Activated CD8-positive, alpha-beta T cell treated with anti-CD3 and anti-CD28 coated beads, Interleukin-2, amount 10 ng/mL, durations not matched to agents 7 days and 5 days (primary cell): ENCODE measurements at regions not wholly inside any gene's neighbourhood (a gene's known extent, or its start where the extent isn't known, plus 50 kb on each side); places are given as distances from the start of the nearest gene placed in this dataset.

Experiments
- ATAC-seq: fragments of 150-1000 bp; cut with Tn5 transposase; one replicate; pipeline ENCODE4 v1.10.0; 2021; ENCODE audit warnings: moderate library complexity
- CTCF ChIA-PET: fragments of 350-600 bp; sonication (Branson Sonifier 250); formaldehyde crosslinking; loops from one replicate; lab custom pipeline; 2021; ENCODE audit warnings: antibody characterized with exemption; lab: Charles Lee
- POLR2A ChIA-PET: fragments of 350-600 bp; sonication (Branson Sonifier 250); formaldehyde crosslinking; loops from one replicate; lab custom pipeline; 2021; ENCODE audit warnings: antibody characterized with exemption; lab: Charles Lee
- DNase-seq: peaks from one replicate; pipeline ENCODE4 v3.0.0-alpha.2; 2020
- H3K27ac Mint-ChIP-seq: one replicate; pipeline ENCODE4 v1.8.0; 2021; ENCODE audit warnings: mild to moderate bottlenecking, mixed read lengths
- H3K27me3 Mint-ChIP-seq: one replicate; pipeline ENCODE4 v1.8.0; 2021; ENCODE audit warnings: low read depth, mixed read lengths
- H3K36me3 Mint-ChIP-seq: one replicate; pipeline ENCODE4 v1.8.0; 2021; ENCODE audit warnings: low read depth, mixed read lengths
- H3K4me1 Mint-ChIP-seq: one replicate; pipeline ENCODE4 v1.8.0; 2021; ENCODE audit warnings: low read depth, mixed read lengths
- H3K4me3 Mint-ChIP-seq: one replicate; pipeline ENCODE4 v1.8.0; 2021; ENCODE audit warnings: mild to moderate bottlenecking, mixed read lengths
- H3K9me3 Mint-ChIP-seq: one replicate; pipeline ENCODE4 v1.8.0; 2022; ENCODE audit warnings: mixed read lengths; ENCODE audit not compliant: insufficient read depth

GRCh38 chr10:35758076-35758475 is 116.0 kb upstream of the FZD8 start:
- DNase-seq = no peak
- Mint-ChIP-seq H3K4me3 (no peak overlapping the region), H3K27me3 (no peaks in the 10 kb centered on the region), H3K27ac (no peak overlapping the region), H3K36me3 (no peaks in the 10 kb centered on the region), H3K4me1 (no peaks in the 10 kb centered on the region), H3K9me3 (no peaks in the 10 kb centered on the region)
- ChIA-PET CTCF (no interaction called here), POLR2A (no interaction called here)
- no peak for ATAC-seq

DNA sequence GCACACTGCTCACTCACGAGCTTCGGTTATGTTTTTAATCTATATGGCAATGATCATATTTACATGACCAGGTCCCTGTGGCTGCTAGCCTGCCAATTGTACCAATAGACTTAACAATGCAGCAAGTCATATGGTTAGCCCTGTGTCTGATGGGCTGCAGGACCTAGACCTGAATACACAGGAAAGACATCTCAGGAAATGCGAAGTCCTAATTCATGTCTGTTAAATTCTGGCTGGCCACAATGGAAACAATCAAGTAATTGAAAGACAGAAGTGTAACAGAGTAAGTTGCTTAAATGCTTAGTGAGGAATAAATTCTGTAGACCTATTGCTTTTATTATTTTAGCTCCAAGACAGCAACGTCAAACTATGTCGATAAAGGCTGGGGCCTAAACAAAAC is 112.4 kb upstream of the FZD8 start:
- H3K36me3 Mint-ChIP-seq = no peaks in the 10 kb centered on the region
- H3K9me3 Mint-ChIP-seq = no peaks in the 10 kb centered on the region
- no peak overlapping the region for H3K27ac Mint-ChIP-seq
- DNase-seq = no peak
- no peak overlapping the region for H3K4me3 Mint-ChIP-seq
- POLR2A ChIA-PET = no interaction called here
- ATAC-seq = no peak
- no peaks in the 10 kb centered on the region for H3K4me1 Mint-ChIP-seq
- CTCF ChIA-PET = interaction anchor here (1.0 kb wide), 1 partner anchor 119 kb away, joined by 3 read pairs; no protein-coding TSS in a partner anchor
- no peaks in the 10 kb centered on the region for H3K27me3 Mint-ChIP-seq

DNA sequence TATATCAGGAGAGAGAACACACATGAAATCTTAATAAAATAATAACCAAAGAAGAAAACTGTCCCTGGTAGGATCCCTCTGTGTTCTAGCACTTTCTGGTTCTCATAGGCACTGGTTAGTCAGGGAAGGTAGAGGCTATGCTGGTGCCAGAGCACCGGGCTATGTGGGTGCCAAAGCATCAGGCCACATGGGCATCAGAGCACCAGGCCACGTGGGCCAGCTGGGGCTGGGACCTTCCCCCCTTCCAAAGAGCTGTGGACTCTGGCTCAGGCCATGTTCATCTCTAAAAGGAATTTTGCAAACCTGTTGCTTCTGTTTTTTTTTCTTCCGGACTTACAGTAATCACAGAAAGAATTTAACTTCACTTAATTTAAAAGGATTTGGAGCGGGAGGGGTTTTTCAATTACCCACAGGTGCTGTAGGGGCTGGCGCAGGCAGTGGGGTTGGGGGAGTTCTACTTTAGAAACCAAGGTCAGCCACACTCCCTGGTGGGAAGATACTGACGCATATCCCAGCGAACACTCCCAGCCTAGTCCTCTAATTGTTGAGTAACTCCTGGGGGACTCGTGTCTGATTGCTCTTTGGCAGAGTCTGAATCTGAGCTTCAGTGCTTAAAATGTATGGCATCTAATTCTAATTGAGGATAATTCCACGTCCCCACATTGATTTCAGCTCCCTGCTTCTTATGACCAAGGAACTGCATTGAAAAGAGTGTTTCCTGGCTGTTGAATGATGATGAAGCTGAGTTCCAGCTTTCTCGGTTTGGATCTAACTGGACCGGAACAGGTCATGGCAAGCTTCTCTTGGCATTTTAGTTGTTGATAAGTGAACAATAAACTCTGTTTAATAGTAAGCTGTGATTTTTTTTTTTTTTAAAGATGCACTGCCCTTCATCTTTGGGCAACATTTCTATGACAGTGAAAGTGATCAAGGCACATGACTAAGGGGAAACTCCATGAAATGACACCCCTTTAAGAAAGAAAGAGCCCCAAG is 110.7 kb upstream of the FZD8 start:
- DNase-seq (no peak), ATAC-seq (no peak)
- no peaks in the 10 kb centered on the region for H3K4me1 Mint-ChIP-seq
- POLR2A ChIA-PET = no interaction called here
- H3K27me3 Mint-ChIP-seq = no peaks in the 10 kb centered on the region
- no peaks in the 10 kb centered on the region for H3K9me3 Mint-ChIP-seq
- H3K36me3 Mint-ChIP-seq = no peaks in the 10 kb centered on the region
- no peak overlapping the region for H3K4me3 Mint-ChIP-seq
- H3K27ac Mint-ChIP-seq = no peak overlapping the region
- CTCF ChIA-PET = no interaction called here

GRCh38 chr10:35751347-35751746 is 109.3 kb upstream of the FZD8 start:
- CTCF ChIA-PET = no interaction called here
- no peak overlapping the region for H3K4me3 Mint-ChIP-seq
- POLR2A ChIA-PET = no interaction called here
- ATAC-seq (no peak), DNase-seq (no peak)
- H3K4me1 Mint-ChIP-seq = no peaks in the 10 kb centered on the region
- no peaks in the 10 kb centered on the region for H3K36me3 Mint-ChIP-seq
- H3K27ac Mint-ChIP-seq = no peak overlapping the region
- no peaks in the 10 kb centered on the region for H3K27me3 Mint-ChIP-seq
- H3K9me3 Mint-ChIP-seq = no peaks in the 10 kb centered on the region

DNA sequence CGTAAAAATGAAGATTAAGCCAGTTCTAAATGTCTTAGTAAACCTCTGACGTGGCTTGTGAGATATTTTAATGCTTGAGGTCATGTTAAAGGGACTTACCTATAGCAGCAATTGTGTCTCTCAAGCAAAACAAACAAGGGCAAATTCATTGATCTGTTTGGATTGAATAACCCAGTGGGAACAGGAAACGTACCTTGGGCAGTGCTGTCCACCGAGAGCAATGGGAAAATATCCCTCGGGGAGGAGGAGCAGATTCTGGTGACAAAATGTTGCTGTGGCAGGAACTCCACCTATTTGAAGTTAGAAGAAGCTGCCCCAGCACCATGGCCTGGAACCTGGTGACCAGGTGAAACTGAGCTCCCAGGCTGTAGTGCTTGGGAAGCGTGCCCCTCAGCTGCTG is 107.1 kb upstream of the FZD8 start:
- no peak for ATAC-seq
- Mint-ChIP-seq H3K27ac (no peak overlapping the region), H3K4me3 (no peak overlapping the region), H3K9me3 (no peaks in the 10 kb centered on the region), H3K4me1 (no peaks in the 10 kb centered on the region), H3K36me3 (no peaks in the 10 kb centered on the region), H3K27me3 (no peaks in the 10 kb centered on the region)
- no peak for DNase-seq
- ChIA-PET CTCF (no interaction called here), POLR2A (no interaction called here)

DNA sequence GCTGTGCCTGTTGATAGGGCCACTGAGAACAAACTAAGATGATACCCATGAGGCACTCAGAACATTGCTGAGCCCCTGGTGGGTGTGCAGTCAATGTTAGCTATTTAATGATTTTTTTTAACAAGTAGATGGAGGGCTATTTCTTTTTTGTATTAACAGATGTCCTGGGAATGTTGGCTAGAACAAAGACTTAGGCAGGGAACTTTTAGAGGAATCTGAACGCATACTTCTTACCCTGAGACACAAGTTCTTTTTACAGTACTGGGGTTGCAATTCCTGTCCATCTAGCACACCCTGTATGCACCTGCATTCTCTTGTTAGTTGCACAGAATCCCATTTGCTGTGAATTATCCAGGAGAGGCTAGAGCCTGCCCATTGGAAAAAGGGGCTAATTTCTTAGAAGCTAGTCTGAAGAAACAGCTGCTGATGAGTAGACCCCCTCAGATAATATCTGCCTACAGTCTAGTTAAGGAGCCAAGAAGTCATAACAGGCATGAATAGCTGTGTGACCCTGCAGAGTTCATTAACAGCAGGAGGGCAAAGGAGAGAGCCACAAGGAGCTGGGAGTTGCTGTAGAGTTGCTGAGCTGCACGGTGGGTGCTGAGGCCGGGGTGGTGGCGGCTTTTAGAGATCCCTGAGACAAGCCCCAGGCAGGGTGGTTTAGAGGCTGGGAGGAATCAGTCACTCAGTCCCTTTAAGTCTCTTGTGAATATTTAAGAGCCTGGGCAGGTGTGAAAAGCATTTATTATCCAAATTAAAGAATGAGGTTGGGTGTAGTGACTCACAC is 103.7 kb upstream of the FZD8 start:
- H3K4me3 Mint-ChIP-seq = no peak overlapping the region
- H3K27me3 Mint-ChIP-seq = no peaks in the 10 kb centered on the region
- ChIA-PET CTCF (no interaction called here), POLR2A (no interaction called here)
- ATAC-seq (no peak), DNase-seq (no peak)
- H3K4me1 Mint-ChIP-seq = no peaks in the 10 kb centered on the region
- no peaks in the 10 kb centered on the region for H3K36me3 Mint-ChIP-seq
- H3K9me3 Mint-ChIP-seq = no peaks in the 10 kb centered on the region
- no peak overlapping the region for H3K27ac Mint-ChIP-seq

GRCh38 chr10:35743851-35744250 is 101.8 kb upstream of the FZD8 start:
- Mint-ChIP-seq H3K27ac (no peak overlapping the region), H3K9me3 (no peaks in the 10 kb centered on the region), H3K27me3 (no peaks in the 10 kb centered on the region), H3K36me3 (no peaks in the 10 kb centered on the region), H3K4me1 (no peaks in the 10 kb centered on the region), H3K4me3 (no peak overlapping the region)
- CTCF ChIA-PET = no interaction called here
- ATAC-seq = no peak
- DNase-seq = no peak
- POLR2A ChIA-PET = no interaction called here

GRCh38 chr10:35743351-35743750 is 101.3 kb upstream of the FZD8 start:
- DNase-seq (no peak), ATAC-seq (no peak)
- Mint-ChIP-seq H3K4me3 (no peak overlapping the region), H3K36me3 (no peaks in the 10 kb centered on the region), H3K27ac (no peak overlapping the region), H3K27me3 (no peaks in the 10 kb centered on the region), H3K9me3 (no peaks in the 10 kb centered on the region), H3K4me1 (no peaks in the 10 kb centered on the region)
- CTCF ChIA-PET = no interaction called here
- POLR2A ChIA-PET = no interaction called here

DNA sequence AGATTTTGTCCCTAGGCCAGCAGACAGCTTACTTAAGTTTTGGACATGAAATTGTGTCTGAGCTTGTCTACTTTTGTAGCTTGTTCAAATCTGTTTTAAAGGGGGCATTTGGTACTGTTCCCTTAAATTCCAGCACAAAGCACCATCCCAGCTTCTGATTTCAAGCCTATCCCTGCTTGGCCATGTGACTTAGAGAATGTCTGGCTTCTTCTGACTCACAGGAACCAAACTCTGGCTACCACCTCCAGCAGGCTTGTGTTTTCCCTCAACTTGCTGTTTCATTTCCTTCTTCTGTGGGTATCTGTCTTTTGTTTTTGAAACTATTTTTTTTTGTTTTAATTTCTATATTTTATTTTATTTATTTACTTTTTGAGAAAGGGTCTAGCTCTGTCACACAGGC is 97.9 kb upstream of the FZD8 start:
- Mint-ChIP-seq H3K36me3 (no peaks in the 10 kb centered on the region), H3K4me3 (no peak overlapping the region), H3K4me1 (no peaks in the 10 kb centered on the region), H3K27ac (no peak overlapping the region), H3K27me3 (no peaks in the 10 kb centered on the region), H3K9me3 (no peaks in the 10 kb centered on the region)
- ChIA-PET CTCF (no interaction called here), POLR2A (interaction anchor here (0.7 kb wide), 1 partner anchor 551 kb away, joined by 3 read pairs; no protein-coding TSS in a partner anchor)
- ATAC-seq (no peak), DNase-seq (no peak)

DNA sequence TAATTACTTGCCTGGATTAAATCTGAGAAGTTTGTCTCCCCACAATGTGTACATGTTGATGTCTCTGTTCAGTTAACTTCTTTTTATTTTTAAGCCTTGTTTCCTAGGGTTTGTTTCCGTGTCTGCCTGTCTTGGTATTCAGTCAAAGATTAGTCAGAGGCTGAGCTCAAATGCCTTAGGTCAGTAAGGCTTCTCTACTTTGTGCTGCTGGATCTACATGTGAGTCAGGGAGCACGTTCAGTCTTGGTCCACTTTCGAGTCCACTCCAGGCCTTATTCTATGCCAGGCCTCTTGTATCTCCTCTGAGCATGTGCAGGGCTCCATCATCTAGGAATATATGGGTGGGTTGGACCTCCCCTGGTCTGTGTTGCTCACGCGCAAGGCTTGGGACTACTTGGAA is 93.3 kb upstream of the FZD8 start:
- H3K4me3 Mint-ChIP-seq = no peak overlapping the region
- no peak for ATAC-seq
- CTCF ChIA-PET = no interaction called here

GRCh38 chr10:35731828-35732227 is 89.7 kb upstream of the FZD8 start:
- ATAC-seq = no peak
- POLR2A ChIA-PET = no interaction called here

More for the DNA sequence above, 93.3 kb upstream of the FZD8 start:
- DNase-seq = no peak
- H3K27ac Mint-ChIP-seq = no peak overlapping the region
- POLR2A ChIA-PET = no interaction called here
- H3K4me1 Mint-ChIP-seq = no peaks in the 10 kb centered on the region
- H3K36me3 Mint-ChIP-seq = no peaks in the 10 kb centered on the region
- no peaks in the 10 kb centered on the region for H3K9me3 Mint-ChIP-seq
- H3K27me3 Mint-ChIP-seq = no peaks in the 10 kb centered on the region

DNA sequence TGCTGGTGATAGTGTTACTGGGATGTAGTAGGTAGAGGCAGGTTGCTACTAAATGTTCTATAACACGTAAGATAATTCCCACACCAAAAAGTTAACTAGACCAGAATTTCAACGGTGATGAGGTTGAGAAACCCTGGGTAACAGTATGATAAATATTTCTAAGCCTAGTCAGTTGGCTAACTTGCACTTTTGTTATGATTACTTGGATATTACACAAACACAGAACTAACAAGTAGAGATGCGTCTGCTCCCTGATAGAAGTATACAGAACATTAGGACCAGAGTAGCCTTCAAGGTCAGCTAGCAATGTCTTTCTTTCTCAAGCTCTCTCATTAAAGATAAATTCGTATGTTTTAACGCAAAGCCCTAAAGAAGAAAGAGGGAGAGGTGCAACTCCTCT is 86.2 kb upstream of the FZD8 start:
- Mint-ChIP-seq H3K4me1 (no peaks in the 10 kb centered on the region), H3K9me3 (no peaks in the 10 kb centered on the region), H3K36me3 (no peaks in the 10 kb centered on the region), H3K27me3 (no peaks in the 10 kb centered on the region), H3K4me3 (no peak overlapping the region), H3K27ac (no peak overlapping the region)
- POLR2A ChIA-PET = no interaction called here
- DNase-seq (no peak), ATAC-seq (no peak)
- CTCF ChIA-PET = no interaction called here

More at GRCh38 chr10:35731828-35732227, 89.7 kb upstream of the FZD8 start:
- CTCF ChIA-PET = no interaction called here
- Mint-ChIP-seq H3K36me3 (no peaks in the 10 kb centered on the region), H3K4me1 (no peaks in the 10 kb centered on the region), H3K4me3 (no peak overlapping the region), H3K27me3 (no peaks in the 10 kb centered on the region), H3K27ac (no peak overlapping the region), H3K9me3 (no peaks in the 10 kb centered on the region)
- DNase-seq = no peak
